ENCODE measurements at regions not wholly inside any gene's neighbourhood (a gene's known extent, or its start where the extent isn't known, plus 50 kb on each side); places are given as distances from the start of the nearest gene placed in this dataset.

DNA sequence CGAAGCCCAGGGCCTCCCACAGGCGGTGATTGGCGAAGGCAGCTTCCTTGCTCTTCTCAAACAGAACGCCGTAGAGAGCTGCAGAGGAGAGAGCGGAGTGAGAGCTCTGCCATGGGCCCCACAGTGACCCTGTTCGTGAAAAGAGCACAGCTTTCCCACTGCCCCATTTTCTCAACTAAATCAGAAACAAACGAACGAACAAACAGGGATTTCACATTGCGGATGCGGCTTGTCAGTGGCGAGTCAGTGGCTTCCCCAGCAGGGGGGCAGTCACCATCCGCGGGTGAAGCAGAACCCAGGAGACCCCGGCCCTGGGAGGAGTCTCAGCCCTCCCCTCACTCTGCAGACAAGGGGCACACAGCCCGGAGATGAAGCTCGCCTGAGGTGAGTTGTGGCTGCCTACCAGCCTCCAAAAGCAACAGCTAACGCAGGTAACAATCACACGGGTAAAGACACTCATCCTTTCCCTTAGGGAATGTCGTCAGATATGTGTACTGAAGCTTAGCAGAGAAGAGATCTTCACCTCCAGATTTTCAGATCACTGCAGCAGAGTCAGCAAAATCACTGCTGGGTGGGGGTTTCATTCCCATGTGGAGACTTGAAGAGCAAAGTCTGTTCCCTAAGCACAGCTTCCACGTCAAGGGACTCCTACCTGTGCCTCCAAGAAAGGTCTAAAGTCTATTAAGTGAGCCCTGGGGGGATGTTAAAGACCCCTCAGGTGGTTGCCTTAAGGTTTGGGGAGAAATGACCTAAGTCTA, 51.2 kb upstream of the GPR31 start:
- DNase-seq = no peak
- no peaks in the 10 kb centered on the region for H3K36me3 Mint-ChIP-seq (ENCODE audit: unreplicated experiment)
- peaks cover 15% of the 10 kb centered on the region for H3K4me1 Mint-ChIP-seq (ENCODE audit: low read depth, unreplicated experiment)
- H3K9me3 Mint-ChIP-seq (ENCODE audit: unreplicated experiment) = peaks cover 3% of the 10 kb centered on the region
- H3K27ac Mint-ChIP-seq (ENCODE audit: unreplicated experiment) = no peak overlapping the region
- peaks cover 10% of the 10 kb centered on the region for H3K27me3 Mint-ChIP-seq (ENCODE audit: unreplicated experiment)
- H3K4me3 Mint-ChIP-seq (ENCODE audit: unreplicated experiment) = no peak overlapping the region
- no peak for TF ChIP-seq CTCF (IDR thresholded peaks at IDR 0.05; ENCODE audit: partially characterized antibody, unreplicated experiment)

DNA sequence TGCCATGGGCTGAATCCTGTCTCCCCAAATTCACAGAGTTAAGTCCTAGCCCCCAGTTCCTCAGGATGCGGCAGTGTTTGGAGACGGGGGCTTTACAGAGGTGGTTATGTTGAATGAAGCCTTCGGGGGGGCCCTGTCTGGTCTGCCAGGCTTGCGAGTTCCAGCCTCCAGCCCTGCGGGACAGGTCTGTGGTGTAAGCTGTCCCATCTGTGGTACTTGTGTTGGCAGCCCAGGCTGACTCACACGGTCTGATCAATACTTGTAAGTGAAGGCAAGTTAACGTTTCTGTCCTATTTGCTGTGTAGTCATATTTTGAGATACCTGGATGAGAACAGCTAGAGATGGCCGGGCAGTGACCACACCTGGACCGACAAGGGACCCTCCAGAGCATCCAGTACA, 51.8 kb upstream of the GPR31 start:
- H3K4me1 Mint-ChIP-seq (ENCODE audit: low read depth, unreplicated experiment) = peaks cover 15% of the 10 kb centered on the region
- peaks cover 10% of the 10 kb centered on the region for H3K27me3 Mint-ChIP-seq (ENCODE audit: unreplicated experiment)
- H3K27ac Mint-ChIP-seq (ENCODE audit: unreplicated experiment) = no peak overlapping the region
- no peak for TF ChIP-seq CTCF (IDR thresholded peaks at IDR 0.05; ENCODE audit: partially characterized antibody, unreplicated experiment)
- H3K9me3 Mint-ChIP-seq (ENCODE audit: unreplicated experiment) = peaks cover 3% of the 10 kb centered on the region
- no peak overlapping the region for H3K4me3 Mint-ChIP-seq (ENCODE audit: unreplicated experiment)
- no peak for DNase-seq
- no peaks in the 10 kb centered on the region for H3K36me3 Mint-ChIP-seq (ENCODE audit: unreplicated experiment)

- no peak for TF ChIP-seq CTCF (IDR thresholded peaks at IDR 0.05; ENCODE audit: partially characterized antibody, unreplicated experiment)
- no peak overlapping the region for H3K27ac Mint-ChIP-seq (ENCODE audit: unreplicated experiment)
- peaks cover 3% of the 10 kb centered on the region for H3K9me3 Mint-ChIP-seq (ENCODE audit: unreplicated experiment)
- H3K36me3 Mint-ChIP-seq (ENCODE audit: unreplicated experiment) = no peaks in the 10 kb centered on the region
- H3K27me3 Mint-ChIP-seq (ENCODE audit: unreplicated experiment) = peaks cover 10% of the 10 kb centered on the region
- H3K4me1 Mint-ChIP-seq (ENCODE audit: low read depth, unreplicated experiment) = peaks cover 15% of the 10 kb centered on the region
- no peak overlapping the region for H3K4me3 Mint-ChIP-seq (ENCODE audit: unreplicated experiment)
- no peak for DNase-seq
These were observed 52.9 kb upstream of the GPR31 start for GRCh38 chr6:167210375-167211294.

GRCh38 chr6:167211295-167211648, 53.5 kb upstream of the GPR31 start:
- Mint-ChIP-seq H3K4me1 (ENCODE audit: low read depth, unreplicated experiment) (peaks cover 15% of the 10 kb centered on the region), H3K9me3 (ENCODE audit: unreplicated experiment) (peaks cover 3% of the 10 kb centered on the region)
- no peak for TF ChIP-seq CTCF (IDR thresholded peaks at IDR 0.05; ENCODE audit: partially characterized antibody, unreplicated experiment)

More at GRCh38 chr6:167211295-167211648, 53.5 kb upstream of the GPR31 start:
- Mint-ChIP-seq H3K36me3 (ENCODE audit: unreplicated experiment) (no peaks in the 10 kb centered on the region), H3K27ac (ENCODE audit: unreplicated experiment) (no peak overlapping the region), H3K4me3 (ENCODE audit: unreplicated experiment) (no peak overlapping the region), H3K27me3 (ENCODE audit: unreplicated experiment) (peaks cover 9% of the 10 kb centered on the region)
- DNase-seq = no peak
